GM13977 (cell line): ENCODE measurements at regions not wholly inside any gene's neighbourhood (a gene's known extent, or its start where the extent isn't known, plus 50 kb on each side); places are given as distances from the start of the nearest gene placed in this dataset.
"Not testable (repeated sequence)": the region's sequence is repeated elsewhere in the genome, so short reads cannot be mapped to it uniquely, and the experiment has no call there.

ENCODE experiments used
- DNase-seq: peaks from one replicate; pipeline ENCODE4 v3.0.0; 2012; ENCODE audit warnings: low spot score
- CTCF ChIP-seq: IDR thresholded peaks from 2 replicates; pipeline ENCODE4 v1.5.1; 2012; ENCODE audit warnings: mild to moderate bottlenecking, control low read depth; ENCODE audit not compliant: insufficient read depth; ENCODE audit errors: extremely low read depth, missing control alignments
- in situ Hi-C: fragments of 300-500 bp; cut with MboI; formaldehyde crosslinking; loops from one replicate; pipeline ENCODE4 v1.12.0; 2022; ENCODE audit warnings: low sequenced_read_pairs, low pct_unique_long_range_greater_than_20kb, mixed read lengths, inconsistent platforms; ENCODE audit not compliant: unreplicated experiment

DNA sequence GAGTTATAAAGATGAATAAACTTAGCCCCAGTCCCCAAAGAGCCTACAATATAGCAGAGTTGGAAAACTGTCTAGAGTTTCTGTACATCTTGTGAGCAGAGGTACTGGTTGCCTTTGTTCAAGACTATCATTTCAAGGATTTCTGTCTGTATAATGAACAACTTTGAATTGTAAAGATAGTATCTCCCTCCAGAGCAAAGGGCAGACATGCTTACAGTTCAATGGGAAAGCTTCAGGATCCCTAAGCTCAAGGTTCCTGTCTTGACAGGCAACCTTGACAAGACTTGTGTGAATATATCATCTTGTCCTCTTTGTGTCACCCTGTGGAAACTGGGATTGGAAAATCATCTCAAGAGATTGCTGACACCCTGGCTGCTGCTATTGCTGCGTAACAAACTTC is 242.8 kb upstream of the VLDLR start:
- no peak for TF ChIP-seq CTCF
- in situ Hi-C loops: no loop called here
- no peak for DNase-seq

GRCh38 chr9:2384741-2385140 is 236.8 kb upstream of the VLDLR start:
- in situ Hi-C loops: no loop called here

DNA sequence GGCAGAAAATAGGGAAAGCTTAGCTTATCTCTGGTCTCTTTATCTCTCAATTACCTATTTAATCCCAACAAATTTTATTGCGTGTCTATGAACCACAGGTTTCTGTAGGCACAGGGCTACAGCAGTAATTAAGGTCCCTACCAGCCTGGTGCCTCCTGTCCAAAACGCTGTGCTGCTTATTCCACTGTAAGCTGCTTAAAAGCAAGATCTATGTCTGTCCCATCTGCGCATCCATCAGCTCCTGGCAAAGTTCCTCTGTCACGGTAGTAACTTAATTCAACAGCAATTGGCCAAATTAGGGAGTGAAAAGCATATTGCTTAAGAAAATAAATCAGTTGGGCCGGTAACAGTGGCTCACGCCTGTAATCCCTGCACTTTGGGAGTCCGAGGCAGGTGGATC is 235.8 kb upstream of the VLDLR start:
- in situ Hi-C loops: no loop called here
- no peak for TF ChIP-seq CTCF
- no peak for DNase-seq

More at GRCh38 chr9:2384741-2385140, 236.8 kb upstream of the VLDLR start:
- TF ChIP-seq CTCF: no peak
- DNase-seq: no peak

DNA sequence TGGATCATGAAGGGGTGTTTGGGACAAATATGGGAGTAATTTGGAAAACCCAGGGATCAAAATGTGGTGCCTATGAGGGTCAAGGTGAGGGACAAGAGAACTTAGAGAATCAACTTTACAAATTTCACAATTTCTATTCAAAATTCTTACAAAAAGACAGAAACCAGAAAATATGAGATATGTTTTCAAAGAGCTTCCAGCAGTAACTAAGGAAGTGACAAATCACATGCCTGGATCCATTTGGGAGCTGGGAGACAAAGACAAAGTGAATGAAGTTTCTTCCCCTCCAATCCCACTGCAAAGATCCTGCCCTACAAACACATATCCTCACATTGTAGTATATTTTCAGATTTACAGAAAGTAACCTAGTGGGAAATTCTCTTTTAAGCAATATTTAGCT is 235.0 kb upstream of the VLDLR start:
- TF ChIP-seq CTCF: no peak
- no peak for DNase-seq
- in situ Hi-C loops: no loop called here

GRCh38 chr9:2387166-2387565 is 234.4 kb upstream of the VLDLR start:
- no peak for DNase-seq
- in situ Hi-C loops: no loop called here
- TF ChIP-seq CTCF: no peak

- in situ Hi-C loops: no loop called here
- TF ChIP-seq CTCF: no peak
- DNase-seq: no peak
Measured at GRCh38 chr9:2389404-2389803, 232.2 kb upstream of the VLDLR start.

- in situ Hi-C loops: no loop called here
- no peak for TF ChIP-seq CTCF
- no peak for DNase-seq
Measured at GRCh38 chr9:2390028-2390427, 231.6 kb upstream of the VLDLR start.

GRCh38 chr9:2391509-2392132 is 230.0 kb upstream of the VLDLR start:
- in situ Hi-C loops, DNase-seq: not testable (repeated sequence)

- in situ Hi-C loops: not testable (repeated sequence)
Measured at GRCh38 chr9:2394087-2394741, 227.4 kb upstream of the VLDLR start.

More at GRCh38 chr9:2394087-2394741, 227.4 kb upstream of the VLDLR start:
- not testable (repeated sequence) for DNase-seq
